ENCODE measurements at regions not wholly inside any gene's neighbourhood (a gene's known extent, or its start where the extent isn't known, plus 50 kb on each side); places are given as distances from the start of the nearest gene placed in this dataset.

DNA sequence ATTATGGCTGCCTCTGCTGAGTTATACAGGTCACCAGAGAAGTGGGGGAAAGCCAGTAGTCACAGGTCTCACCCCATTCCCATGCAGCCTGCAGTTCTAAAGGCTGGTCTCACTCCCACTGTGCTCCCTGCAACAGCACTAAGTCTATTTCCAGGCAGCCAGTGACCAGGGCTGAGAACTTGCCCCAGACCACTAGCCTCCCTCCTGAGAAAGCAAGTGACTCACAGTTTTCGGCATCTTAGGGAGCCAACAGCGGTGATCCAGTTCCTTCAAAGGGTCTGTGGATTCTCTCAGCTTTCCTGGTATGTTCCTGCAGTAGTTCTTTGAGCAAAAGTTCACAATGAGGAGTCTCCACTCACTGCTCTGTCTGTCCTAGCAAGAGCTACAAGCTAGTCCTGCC, 329.6 kb upstream of the MAP2 start:
- DNase-seq (ENCODE audit: low spot score) (no peak), ATAC-seq (no peak)
- H3K27me3 ChIP-seq (ENCODE audit: insufficient read depth), result no peaks in the 10 kb centered on the region
- no peak overlapping the region for H3K27ac Mint-ChIP-seq
- no peaks in the 10 kb centered on the region for H3K79me2 ChIP-seq (replicated peaks; ENCODE audit: insufficient read depth)
- no peak overlapping the region for H3K4me3 ChIP-seq
- no peaks in the 10 kb centered on the region for H3K9me2 ChIP-seq (ENCODE audit: insufficient read depth)
- H4K20me1 ChIP-seq (replicated peaks; ENCODE audit: insufficient read depth), result no peaks in the 10 kb centered on the region
- no peaks in the 10 kb centered on the region for H3K36me3 ChIP-seq (ENCODE audit: insufficient read depth)
- no peaks in the 10 kb centered on the region for H3K36me3 Mint-ChIP-seq (ENCODE audit: low read depth)
- H3K4me2 ChIP-seq, result no peak overlapping the region
- no peaks in the 10 kb centered on the region for H3K9me3 Mint-ChIP-seq
- H3K4me1 Mint-ChIP-seq, result peaks cover 4% of the 10 kb centered on the region; the same call in 1 of the 3 replicates
- H3K27ac ChIP-seq (ENCODE audit: low read depth), result no peak overlapping the region
- no peaks in the 10 kb centered on the region for H3K4me1 ChIP-seq (ENCODE audit: insufficient read depth)
- H3K4me3 Mint-ChIP-seq, result no peak overlapping the region
- no peak for TF ChIP-seq POLR2AphosphoS5 (IDR thresholded peaks at IDR 0.05; ENCODE audit: low read depth)
- TF ChIP-seq JUNB (IDR thresholded peaks at IDR 0.05; ENCODE audit: unreplicated experiment), result no peak
- TF ChIP-seq, protein P1, sequence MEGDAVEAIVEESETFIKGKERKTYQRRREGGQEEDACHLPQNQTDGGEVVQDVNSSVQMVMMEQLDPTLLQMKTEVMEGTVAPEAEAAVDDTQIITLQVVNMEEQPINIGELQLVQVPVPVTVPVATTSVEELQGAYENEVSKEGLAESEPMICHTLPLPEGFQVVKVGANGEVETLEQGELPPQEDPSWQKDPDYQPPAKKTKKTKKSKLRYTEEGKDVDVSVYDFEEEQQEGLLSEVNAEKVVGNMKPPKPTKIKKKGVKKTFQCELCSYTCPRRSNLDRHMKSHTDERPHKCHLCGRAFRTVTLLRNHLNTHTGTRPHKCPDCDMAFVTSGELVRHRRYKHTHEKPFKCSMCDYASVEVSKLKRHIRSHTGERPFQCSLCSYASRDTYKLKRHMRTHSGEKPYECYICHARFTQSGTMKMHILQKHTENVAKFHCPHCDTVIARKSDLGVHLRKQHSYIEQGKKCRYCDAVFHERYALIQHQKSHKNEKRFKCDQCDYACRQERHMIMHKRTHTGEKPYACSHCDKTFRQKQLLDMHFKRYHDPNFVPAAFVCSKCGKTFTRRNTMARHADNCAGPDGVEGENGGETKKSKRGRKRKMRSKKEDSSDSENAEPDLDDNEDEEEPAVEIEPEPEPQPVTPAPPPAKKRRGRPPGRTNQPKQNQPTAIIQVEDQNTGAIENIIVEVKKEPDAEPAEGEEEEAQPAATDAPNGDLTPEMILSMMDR (conservative IDR thresholded peaks at IDR 0.05; ENCODE audit: low read depth in 2 of 2), result no peak
- TF ChIP-seq STAT1 (IDR thresholded peaks at IDR 0.05; ENCODE audit: unreplicated experiment), result no peak
- TF ChIP-seq CREB1 (CRISPR knock-in tag; IDR thresholded peaks at IDR 0.05; ENCODE audit: low read depth), result no peak
- TF ChIP-seq ZNF114 (CRISPR knock-in tag; IDR thresholded peaks at IDR 0.05), result no peak
- TF ChIP-seq, protein P2, sequence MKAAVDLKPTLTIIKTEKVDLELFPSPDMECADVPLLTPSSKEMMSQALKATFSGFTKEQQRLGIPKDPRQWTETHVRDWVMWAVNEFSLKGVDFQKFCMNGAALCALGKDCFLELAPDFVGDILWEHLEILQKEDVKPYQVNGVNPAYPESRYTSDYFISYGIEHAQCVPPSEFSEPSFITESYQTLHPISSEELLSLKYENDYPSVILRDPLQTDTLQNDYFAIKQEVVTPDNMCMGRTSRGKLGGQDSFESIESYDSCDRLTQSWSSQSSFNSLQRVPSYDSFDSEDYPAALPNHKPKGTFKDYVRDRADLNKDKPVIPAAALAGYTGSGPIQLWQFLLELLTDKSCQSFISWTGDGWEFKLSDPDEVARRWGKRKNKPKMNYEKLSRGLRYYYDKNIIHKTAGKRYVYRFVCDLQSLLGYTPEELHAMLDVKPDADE (IDR thresholded peaks at IDR 0.05), result no peak
- TF ChIP-seq NANOG (IDR thresholded peaks at IDR 0.05; ENCODE audit: borderline replicate concordance), result no peak
- no peak for TF ChIP-seq EZH2 (IDR thresholded peaks at IDR 0.05; ENCODE audit: low read depth, unreplicated experiment)
- no peak for TF ChIP-seq ZNF331 (CRISPR knock-in tag; IDR thresholded peaks at IDR 0.05; ENCODE audit: low read depth)
- TF ChIP-seq, protein P3, sequence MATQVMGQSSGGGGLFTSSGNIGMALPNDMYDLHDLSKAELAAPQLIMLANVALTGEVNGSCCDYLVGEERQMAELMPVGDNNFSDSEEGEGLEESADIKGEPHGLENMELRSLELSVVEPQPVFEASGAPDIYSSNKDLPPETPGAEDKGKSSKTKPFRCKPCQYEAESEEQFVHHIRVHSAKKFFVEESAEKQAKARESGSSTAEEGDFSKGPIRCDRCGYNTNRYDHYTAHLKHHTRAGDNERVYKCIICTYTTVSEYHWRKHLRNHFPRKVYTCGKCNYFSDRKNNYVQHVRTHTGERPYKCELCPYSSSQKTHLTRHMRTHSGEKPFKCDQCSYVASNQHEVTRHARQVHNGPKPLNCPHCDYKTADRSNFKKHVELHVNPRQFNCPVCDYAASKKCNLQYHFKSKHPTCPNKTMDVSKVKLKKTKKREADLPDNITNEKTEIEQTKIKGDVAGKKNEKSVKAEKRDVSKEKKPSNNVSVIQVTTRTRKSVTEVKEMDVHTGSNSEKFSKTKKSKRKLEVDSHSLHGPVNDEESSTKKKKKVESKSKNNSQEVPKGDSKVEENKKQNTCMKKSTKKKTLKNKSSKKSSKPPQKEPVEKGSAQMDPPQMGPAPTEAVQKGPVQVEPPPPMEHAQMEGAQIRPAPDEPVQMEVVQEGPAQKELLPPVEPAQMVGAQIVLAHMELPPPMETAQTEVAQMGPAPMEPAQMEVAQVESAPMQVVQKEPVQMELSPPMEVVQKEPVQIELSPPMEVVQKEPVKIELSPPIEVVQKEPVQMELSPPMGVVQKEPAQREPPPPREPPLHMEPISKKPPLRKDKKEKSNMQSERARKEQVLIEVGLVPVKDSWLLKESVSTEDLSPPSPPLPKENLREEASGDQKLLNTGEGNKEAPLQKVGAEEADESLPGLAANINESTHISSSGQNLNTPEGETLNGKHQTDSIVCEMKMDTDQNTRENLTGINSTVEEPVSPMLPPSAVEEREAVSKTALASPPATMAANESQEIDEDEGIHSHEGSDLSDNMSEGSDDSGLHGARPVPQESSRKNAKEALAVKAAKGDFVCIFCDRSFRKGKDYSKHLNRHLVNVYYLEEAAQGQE (IDR thresholded peaks at IDR 0.05; ENCODE audit: unreplicated experiment), result no peak
- no peak for TF ChIP-seq EZH2phosphoT487 (IDR thresholded peaks at IDR 0.05; ENCODE audit: unreplicated experiment)
- TF ChIP-seq, protein P4, sequence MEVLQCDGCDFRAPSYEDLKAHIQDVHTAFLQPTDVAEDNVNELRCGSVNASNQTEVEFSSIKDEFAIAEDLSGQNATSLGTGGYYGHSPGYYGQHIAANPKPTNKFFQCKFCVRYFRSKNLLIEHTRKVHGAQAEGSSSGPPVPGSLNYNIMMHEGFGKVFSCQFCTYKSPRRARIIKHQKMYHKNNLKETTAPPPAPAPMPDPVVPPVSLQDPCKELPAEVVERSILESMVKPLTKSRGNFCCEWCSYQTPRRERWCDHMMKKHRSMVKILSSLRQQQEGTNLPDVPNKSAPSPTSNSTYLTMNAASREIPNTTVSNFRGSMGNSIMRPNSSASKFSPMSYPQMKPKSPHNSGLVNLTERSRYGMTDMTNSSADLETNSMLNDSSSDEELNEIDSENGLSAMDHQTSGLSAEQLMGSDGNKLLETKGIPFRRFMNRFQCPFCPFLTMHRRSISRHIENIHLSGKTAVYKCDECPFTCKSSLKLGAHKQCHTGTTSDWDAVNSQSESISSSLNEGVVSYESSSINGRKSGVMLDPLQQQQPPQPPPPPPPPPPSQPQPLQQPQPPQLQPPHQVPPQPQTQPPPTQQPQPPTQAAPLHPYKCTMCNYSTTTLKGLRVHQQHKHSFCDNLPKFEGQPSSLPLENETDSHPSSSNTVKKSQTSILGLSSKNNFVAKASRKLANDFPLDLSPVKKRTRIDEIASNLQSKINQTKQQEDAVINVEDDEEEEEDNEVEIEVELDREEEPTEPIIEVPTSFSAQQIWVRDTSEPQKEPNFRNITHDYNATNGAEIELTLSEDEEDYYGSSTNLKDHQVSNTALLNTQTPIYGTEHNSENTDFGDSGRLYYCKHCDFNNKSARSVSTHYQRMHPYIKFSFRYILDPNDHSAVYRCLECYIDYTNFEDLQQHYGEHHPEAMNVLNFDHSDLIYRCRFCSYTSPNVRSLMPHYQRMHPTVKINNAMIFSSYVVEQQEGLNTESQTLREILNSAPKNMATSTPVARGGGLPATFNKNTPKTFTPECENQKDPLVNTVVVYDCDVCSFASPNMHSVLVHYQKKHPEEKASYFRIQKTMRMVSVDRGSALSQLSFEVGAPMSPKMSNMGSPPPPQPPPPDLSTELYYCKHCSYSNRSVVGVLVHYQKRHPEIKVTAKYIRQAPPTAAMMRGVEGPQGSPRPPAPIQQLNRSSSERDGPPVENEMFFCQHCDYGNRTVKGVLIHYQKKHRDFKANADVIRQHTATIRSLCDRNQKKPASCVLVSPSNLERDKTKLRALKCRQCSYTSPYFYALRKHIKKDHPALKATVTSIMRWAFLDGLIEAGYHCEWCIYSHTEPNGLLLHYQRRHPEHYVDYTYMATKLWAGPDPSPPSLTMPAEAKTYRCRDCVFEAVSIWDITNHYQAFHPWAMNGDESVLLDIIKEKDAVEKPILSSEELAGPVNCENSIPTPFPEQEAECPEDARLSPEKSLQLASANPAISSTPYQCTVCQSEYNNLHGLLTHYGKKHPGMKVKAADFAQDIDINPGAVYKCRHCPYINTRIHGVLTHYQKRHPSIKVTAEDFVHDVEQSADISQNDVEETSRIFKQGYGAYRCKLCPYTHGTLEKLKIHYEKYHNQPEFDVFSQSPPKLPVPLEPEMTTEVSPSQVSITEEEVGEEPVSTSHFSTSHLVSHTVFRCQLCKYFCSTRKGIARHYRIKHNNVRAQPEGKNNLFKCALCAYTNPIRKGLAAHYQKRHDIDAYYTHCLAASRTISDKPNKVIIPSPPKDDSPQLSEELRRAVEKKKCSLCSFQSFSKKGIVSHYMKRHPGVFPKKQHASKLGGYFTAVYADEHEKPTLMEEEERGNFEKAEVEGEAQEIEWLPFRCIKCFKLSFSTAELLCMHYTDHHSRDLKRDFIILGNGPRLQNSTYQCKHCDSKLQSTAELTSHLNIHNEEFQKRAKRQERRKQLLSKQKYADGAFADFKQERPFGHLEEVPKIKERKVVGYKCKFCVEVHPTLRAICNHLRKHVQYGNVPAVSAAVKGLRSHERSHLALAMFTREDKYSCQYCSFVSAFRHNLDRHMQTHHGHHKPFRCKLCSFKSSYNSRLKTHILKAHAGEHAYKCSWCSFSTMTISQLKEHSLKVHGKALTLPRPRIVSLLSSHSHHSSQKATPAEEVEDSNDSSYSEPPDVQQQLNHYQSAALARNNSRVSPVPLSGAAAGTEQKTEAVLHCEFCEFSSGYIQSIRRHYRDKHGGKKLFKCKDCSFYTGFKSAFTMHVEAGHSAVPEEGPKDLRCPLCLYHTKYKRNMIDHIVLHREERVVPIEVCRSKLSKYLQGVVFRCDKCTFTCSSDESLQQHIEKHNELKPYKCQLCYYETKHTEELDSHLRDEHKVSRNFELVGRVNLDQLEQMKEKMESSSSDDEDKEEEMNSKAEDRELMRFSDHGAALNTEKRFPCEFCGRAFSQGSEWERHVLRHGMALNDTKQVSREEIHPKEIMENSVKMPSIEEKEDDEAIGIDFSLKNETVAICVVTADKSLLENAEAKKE (CRISPR knock-in tag; IDR thresholded peaks at IDR 0.05), result no peak
- H2AFZ ChIP-seq, result no peak overlapping the region
- no peaks in the 10 kb centered on the region for H3F3A ChIP-seq (replicated peaks; ENCODE audit: low read depth)
- H3K27me3 Mint-ChIP-seq (ENCODE audit: insufficient read depth, low read depth, poor library complexity), result no peaks in the 10 kb centered on the region
